ENCODE measurements at regions not wholly inside any gene's neighbourhood (a gene's known extent, or its start where the extent isn't known, plus 50 kb on each side); places are given as distances from the start of the nearest gene placed in this dataset.

DNA sequence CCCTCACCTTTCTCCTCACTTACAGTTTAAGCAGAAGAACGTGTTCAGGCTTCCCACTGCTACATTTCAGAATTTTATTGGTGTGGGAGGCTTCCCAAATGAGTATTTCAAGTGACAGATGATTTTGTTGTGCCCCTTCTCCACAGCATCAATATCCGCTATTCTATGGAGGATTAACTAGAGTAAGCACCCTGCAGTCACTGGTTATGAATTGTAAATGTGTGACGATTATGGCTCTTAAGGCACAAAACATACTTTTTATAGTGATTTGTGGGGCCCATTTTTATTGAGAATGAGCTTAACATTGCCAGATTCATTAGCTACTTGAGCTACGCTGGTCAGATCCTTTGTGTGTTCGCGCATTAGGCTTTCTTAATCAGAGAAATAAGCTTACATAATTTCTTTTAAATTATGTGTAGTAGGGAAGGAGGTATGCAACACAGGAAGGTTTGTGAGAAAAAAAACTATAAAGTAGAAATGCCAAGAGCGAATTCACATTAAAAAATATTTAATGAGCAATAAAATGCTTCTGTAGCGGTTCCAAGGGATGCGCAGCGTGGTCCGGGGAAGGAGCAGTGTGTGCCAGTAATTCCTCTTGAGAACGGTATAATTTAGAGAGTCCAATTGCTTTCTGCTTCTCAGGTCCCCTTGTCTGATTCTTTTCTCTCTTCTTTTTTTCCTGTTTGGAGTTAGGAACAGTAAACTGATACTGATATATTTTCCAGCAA lies 2380.4 kb downstream of the MAT2B start:
- H3K4me3 ChIP-seq (ENCODE audit: low read length), result no peak overlapping the region
- H3K36me3 ChIP-seq (ENCODE audit: control insufficient read depth, insufficient read depth, low read length), result no peaks in the 10 kb centered on the region
- no peaks in the 10 kb centered on the region for H3K4me1 ChIP-seq (ENCODE audit: control insufficient read depth, insufficient read depth, low read length)
- no peaks in the 10 kb centered on the region for H3K27me3 ChIP-seq (ENCODE audit: control insufficient read depth, insufficient read depth, low read length)
- no peaks in the 10 kb centered on the region for H3K9me3 ChIP-seq (ENCODE audit: control insufficient read depth, low read length)
- no peak overlapping the region for H3K9ac ChIP-seq (ENCODE audit: low read length)

DNA sequence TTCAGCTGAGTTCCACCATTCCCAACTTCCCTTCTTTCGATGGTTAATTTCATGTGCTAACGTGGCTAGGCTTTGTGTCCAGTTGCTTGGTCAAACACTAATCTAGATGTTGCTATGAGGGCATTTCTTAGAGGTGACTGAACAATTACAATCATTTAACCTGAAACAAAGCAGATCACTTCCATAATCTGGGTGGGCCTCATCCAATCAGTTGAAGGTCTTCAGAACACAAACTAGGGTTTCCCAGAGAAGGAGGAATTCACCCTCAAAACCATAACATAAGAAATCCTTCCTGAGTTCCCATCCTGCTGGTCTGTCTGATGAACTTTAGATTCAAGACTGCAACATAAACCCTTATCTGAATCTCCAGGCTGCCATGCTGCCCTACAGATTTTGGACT lies 2381.7 kb downstream of the MAT2B start:
- no peak overlapping the region for H3K9ac ChIP-seq (ENCODE audit: low read length)
- no peaks in the 10 kb centered on the region for H3K27me3 ChIP-seq (ENCODE audit: control insufficient read depth, insufficient read depth, low read length)
- H3K4me3 ChIP-seq (ENCODE audit: low read length), result no peak overlapping the region
- no peaks in the 10 kb centered on the region for H3K36me3 ChIP-seq (ENCODE audit: control insufficient read depth, insufficient read depth, low read length)
- no peaks in the 10 kb centered on the region for H3K4me1 ChIP-seq (ENCODE audit: control insufficient read depth, insufficient read depth, low read length)
- H3K9me3 ChIP-seq (ENCODE audit: control insufficient read depth, low read length), result no peaks in the 10 kb centered on the region

DNA sequence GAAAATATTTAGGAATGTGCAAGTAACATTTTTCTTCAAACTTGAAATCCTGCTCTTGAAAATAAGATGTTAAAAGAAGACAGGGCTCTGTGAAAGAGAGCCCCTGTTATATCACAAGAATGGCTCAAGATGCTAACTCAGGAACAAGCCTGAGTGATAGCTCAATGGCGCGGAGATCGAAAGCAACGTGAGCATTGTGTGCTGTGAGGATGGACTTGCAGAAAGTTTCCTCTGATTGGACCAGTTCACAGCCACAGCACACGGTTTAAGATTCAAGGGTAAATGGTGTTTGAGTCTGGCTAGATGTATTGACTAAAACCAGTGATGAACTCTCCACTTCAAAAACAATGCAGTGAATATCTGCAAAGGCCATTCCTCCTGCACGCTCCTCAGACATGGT lies 2387.0 kb downstream of the MAT2B start:
- no peaks in the 10 kb centered on the region for H3K4me1 ChIP-seq (ENCODE audit: control insufficient read depth, insufficient read depth, low read length)
- H3K4me3 ChIP-seq (ENCODE audit: low read length), result no peak overlapping the region
- no peaks in the 10 kb centered on the region for H3K36me3 ChIP-seq (ENCODE audit: control insufficient read depth, insufficient read depth, low read length)
- no peaks in the 10 kb centered on the region for H3K9me3 ChIP-seq (ENCODE audit: control insufficient read depth, low read length)
- no peaks in the 10 kb centered on the region for H3K27me3 ChIP-seq (ENCODE audit: control insufficient read depth, insufficient read depth, low read length)
- H3K9ac ChIP-seq (ENCODE audit: low read length), result no peak overlapping the region

DNA sequence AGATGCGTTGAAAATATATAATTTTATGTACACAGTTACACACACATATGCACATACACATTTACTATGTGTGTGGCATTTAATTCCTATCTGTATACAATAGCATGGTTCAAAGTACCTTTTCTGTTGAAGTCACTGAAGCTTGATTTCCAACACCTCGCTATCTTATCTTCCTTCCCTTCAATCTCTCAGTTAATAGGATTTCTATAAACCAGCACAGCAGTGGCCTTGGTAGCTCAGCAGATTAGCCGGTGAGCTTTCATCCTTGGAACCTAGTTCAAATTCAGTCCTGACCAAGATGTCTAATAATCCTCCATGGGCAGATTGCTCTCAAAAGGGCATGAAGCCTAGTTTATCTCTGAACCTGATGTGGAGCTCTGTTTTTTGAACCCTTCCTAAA lies 2389.5 kb downstream of the MAT2B start:
- no peak overlapping the region for H3K4me3 ChIP-seq (ENCODE audit: low read length)
- no peaks in the 10 kb centered on the region for H3K27me3 ChIP-seq (ENCODE audit: control insufficient read depth, insufficient read depth, low read length)
- no peaks in the 10 kb centered on the region for H3K36me3 ChIP-seq (ENCODE audit: control insufficient read depth, insufficient read depth, low read length)
- H3K9me3 ChIP-seq (ENCODE audit: control insufficient read depth, low read length), result no peaks in the 10 kb centered on the region
- no peak overlapping the region for H3K9ac ChIP-seq (ENCODE audit: low read length)
- no peaks in the 10 kb centered on the region for H3K4me1 ChIP-seq (ENCODE audit: control insufficient read depth, insufficient read depth, low read length)

DNA sequence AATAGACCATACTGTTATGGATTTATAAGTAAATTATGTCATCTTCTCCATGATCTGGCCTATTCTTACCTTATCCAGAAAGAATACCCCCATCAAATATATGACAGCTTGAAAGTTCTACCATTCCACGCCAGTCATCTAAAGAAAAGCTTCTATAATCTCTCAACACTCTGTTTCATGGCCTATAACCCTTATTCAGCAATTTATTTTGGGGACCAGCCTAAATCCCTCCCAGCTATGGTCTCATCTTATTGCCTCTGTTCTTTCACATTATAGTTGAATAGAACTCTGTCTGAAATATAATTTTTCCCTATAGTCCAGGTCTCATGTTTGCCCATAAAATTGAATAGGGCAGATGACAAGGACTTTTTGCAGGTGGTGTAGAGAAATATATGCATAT lies 2387.6 kb upstream of the WWC1 start:
- no peak overlapping the region for H3K9ac ChIP-seq (ENCODE audit: low read length)
- no peaks in the 10 kb centered on the region for H3K27me3 ChIP-seq (ENCODE audit: control insufficient read depth, insufficient read depth, low read length)
- H3K4me3 ChIP-seq (ENCODE audit: low read length), result no peak overlapping the region
- H3K4me1 ChIP-seq (ENCODE audit: control insufficient read depth, insufficient read depth, low read length), result no peaks in the 10 kb centered on the region
- H3K36me3 ChIP-seq (ENCODE audit: control insufficient read depth, insufficient read depth, low read length), result no peaks in the 10 kb centered on the region
- H3K9me3 ChIP-seq (ENCODE audit: control insufficient read depth, low read length), result no peaks in the 10 kb centered on the region

DNA sequence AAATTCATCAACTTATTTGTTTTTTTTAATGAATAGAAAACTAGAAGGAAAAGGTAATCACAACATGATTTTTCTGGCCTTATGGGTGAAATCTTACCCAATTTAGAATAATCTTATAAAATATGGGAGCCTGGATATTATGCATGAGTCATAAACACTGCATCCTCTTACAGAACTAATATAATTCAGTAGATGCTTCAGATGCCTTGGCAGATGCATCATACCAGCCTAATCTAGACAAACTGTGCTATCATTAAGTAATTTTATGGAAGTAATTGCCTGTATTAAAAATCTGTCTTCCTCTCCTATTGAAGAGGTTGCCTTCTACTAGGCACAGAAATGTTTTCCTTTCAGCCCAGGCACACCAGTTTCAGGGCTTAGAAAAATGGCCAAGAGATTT lies 2384.6 kb upstream of the WWC1 start:
- H3K9ac ChIP-seq (ENCODE audit: low read length), result no peak overlapping the region
- no peaks in the 10 kb centered on the region for H3K9me3 ChIP-seq (ENCODE audit: control insufficient read depth, low read length)
- H3K4me1 ChIP-seq (ENCODE audit: control insufficient read depth, insufficient read depth, low read length), result no peaks in the 10 kb centered on the region
- H3K36me3 ChIP-seq (ENCODE audit: control insufficient read depth, insufficient read depth, low read length), result no peaks in the 10 kb centered on the region
- H3K27me3 ChIP-seq (ENCODE audit: control insufficient read depth, insufficient read depth, low read length), result no peaks in the 10 kb centered on the region
- no peak overlapping the region for H3K4me3 ChIP-seq (ENCODE audit: low read length)

DNA sequence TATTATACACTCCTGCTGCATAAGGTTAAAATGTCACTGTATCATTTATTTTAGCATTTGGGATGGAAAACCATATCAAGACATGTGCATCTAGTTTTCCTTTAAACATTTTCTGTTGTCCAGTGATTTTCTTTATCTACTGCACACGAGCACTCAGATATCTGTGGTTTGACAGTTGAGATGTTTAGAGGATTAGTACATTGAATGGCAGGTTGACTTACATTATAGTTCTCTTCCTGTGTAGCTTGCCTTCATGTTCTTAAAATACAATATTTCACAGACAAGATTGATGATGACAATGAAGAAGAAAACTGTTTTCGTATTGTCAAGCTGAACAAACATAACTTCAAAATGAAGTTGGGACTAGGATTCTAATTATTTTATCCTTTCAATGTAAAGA lies 2378.4 kb upstream of the WWC1 start:
- Histone ChIP-seq H3K4me1 (ENCODE audit: control insufficient read depth, insufficient read depth, low read length) (no peaks in the 10 kb centered on the region), H3K9me3 (ENCODE audit: control insufficient read depth, low read length) (no peaks in the 10 kb centered on the region), H3K27me3 (ENCODE audit: control insufficient read depth, insufficient read depth, low read length) (no peaks in the 10 kb centered on the region), H3K4me3 (ENCODE audit: low read length) (no peak overlapping the region), H3K36me3 (ENCODE audit: control insufficient read depth, insufficient read depth, low read length) (no peaks in the 10 kb centered on the region), H3K9ac (ENCODE audit: low read length) (no peak overlapping the region)

DNA sequence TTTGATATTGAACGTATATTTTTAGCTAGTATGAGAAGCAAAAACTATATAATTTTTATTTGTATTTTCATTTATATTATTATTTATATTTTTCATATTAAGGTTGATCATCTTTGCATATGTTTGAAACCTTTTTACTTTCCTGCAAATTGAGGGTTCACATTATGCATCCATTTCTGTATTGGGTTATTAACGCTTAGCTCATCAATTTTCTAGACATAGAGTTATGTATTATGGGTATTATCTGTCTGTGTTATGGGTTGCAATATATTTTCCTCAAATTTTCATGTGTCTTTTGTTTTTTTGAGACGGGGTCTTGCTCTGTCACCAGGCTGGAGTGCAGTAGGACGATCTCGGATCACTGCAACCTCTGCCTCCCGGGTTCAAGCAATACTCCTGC lies 2377.0 kb upstream of the WWC1 start:
- Histone ChIP-seq H3K9ac (ENCODE audit: low read length) (no peak overlapping the region), H3K4me1 (ENCODE audit: control insufficient read depth, insufficient read depth, low read length) (no peaks in the 10 kb centered on the region), H3K27me3 (ENCODE audit: control insufficient read depth, insufficient read depth, low read length) (no peaks in the 10 kb centered on the region), H3K36me3 (ENCODE audit: control insufficient read depth, insufficient read depth, low read length) (no peaks in the 10 kb centered on the region), H3K9me3 (ENCODE audit: control insufficient read depth, low read length) (no peaks in the 10 kb centered on the region), H3K4me3 (ENCODE audit: low read length) (no peak overlapping the region)

DNA sequence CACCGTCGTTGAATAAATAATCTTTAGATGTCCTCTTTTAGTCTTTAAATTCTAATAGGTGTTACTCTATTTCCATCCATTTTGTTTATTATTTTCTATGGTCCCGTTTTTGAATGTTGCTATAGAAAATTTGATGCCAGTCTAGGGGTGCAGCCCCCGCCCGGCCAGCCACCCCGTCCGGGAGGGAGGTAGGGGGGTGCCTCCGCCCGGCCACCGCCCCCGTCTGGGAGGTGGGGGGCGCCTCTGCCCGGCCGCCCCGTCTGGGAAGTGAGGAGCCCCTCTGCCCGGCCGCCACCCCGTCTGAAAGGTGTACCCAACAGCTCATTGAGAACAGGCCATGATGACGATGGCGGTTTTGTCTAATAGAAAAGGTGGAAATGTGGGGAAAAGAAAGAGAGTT lies 2372.2 kb upstream of the WWC1 start:
- Histone ChIP-seq H3K4me1 (ENCODE audit: control insufficient read depth, insufficient read depth, low read length) (no peaks in the 10 kb centered on the region), H3K9me3 (ENCODE audit: control insufficient read depth, low read length) (no peaks in the 10 kb centered on the region), H3K27me3 (ENCODE audit: control insufficient read depth, insufficient read depth, low read length) (no peaks in the 10 kb centered on the region), H3K36me3 (ENCODE audit: control insufficient read depth, insufficient read depth, low read length) (no peaks in the 10 kb centered on the region), H3K4me3 (ENCODE audit: low read length) (no peak overlapping the region), H3K9ac (ENCODE audit: low read length) (no peak overlapping the region)

DNA sequence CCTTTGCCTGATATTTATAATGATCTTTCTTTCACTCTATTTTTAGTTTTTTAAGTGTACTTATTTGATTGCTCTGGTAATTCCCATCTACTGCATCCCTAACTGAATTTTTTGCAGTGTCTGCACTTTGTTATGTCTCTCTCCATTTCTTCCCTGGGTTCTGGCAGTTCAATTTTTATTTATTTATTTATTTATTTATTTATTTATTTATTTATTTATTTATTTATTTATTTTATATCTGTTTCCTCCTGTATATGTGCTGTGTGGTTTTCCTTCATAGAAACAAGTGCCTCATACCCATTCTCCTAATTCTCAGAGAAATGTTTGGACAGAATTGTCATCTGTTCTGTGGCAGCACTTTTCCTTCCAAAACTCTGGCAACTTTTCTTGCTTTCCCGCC lies 2370.8 kb upstream of the WWC1 start:
- Histone ChIP-seq H3K9me3 (ENCODE audit: control insufficient read depth, low read length) (no peaks in the 10 kb centered on the region), H3K4me1 (ENCODE audit: control insufficient read depth, insufficient read depth, low read length) (no peaks in the 10 kb centered on the region), H3K4me3 (ENCODE audit: low read length) (no peak overlapping the region), H3K36me3 (ENCODE audit: control insufficient read depth, insufficient read depth, low read length) (no peaks in the 10 kb centered on the region), H3K9ac (ENCODE audit: low read length) (no peak overlapping the region), H3K27me3 (ENCODE audit: control insufficient read depth, insufficient read depth, low read length) (no peaks in the 10 kb centered on the region)

DNA sequence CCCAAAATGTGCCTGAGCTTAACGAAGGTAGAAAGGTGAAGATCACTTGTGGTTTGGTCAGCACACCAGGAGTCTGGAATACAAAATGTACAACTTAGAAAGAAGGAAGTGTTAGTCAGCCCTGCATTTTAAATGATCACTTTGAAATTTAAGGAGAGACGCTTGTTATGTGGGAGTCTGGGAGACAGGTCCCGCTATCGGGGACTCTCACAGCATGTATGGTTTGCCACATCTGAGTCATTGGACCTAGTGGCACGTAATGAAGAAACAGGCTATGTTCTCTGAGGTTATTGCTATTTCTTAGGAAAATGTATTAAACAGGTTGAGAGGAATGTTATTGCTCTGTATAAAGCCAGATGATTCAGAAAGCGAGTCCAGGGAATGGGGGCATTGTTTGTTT lies 2362.5 kb upstream of the WWC1 start:
- Histone ChIP-seq H3K27me3 (ENCODE audit: control insufficient read depth, insufficient read depth, low read length) (no peaks in the 10 kb centered on the region), H3K4me1 (ENCODE audit: control insufficient read depth, insufficient read depth, low read length) (no peaks in the 10 kb centered on the region), H3K9me3 (ENCODE audit: control insufficient read depth, low read length) (no peaks in the 10 kb centered on the region), H3K36me3 (ENCODE audit: control insufficient read depth, insufficient read depth, low read length) (no peaks in the 10 kb centered on the region), H3K4me3 (ENCODE audit: low read length) (no peak overlapping the region), H3K9ac (ENCODE audit: low read length) (no peak overlapping the region)

DNA sequence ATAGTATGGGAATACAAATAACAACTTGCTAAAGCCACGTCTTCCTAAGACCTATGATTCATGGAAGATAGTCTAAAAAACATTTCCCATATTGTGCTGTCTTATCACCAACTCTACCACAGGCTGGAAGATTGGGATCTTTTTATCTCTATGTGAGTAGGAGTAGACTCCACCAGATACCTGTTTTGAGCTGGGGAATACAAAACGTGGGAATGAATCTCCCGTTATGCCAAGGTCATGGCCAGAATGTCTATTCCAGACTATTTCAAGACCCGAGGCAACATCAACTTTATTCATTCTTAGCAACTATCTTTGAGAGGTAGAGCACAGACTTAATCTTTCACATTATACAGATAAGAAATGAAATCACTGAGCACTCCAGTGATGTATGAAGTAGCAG lies 2350.9 kb upstream of the WWC1 start:
- Histone ChIP-seq H3K27me3 (ENCODE audit: control insufficient read depth, insufficient read depth, low read length) (no peaks in the 10 kb centered on the region), H3K36me3 (ENCODE audit: control insufficient read depth, insufficient read depth, low read length) (no peaks in the 10 kb centered on the region), H3K9ac (ENCODE audit: low read length) (no peak overlapping the region), H3K4me1 (ENCODE audit: control insufficient read depth, insufficient read depth, low read length) (no peaks in the 10 kb centered on the region), H3K9me3 (ENCODE audit: control insufficient read depth, low read length) (no peaks in the 10 kb centered on the region), H3K4me3 (ENCODE audit: low read length) (no peak overlapping the region)

DNA sequence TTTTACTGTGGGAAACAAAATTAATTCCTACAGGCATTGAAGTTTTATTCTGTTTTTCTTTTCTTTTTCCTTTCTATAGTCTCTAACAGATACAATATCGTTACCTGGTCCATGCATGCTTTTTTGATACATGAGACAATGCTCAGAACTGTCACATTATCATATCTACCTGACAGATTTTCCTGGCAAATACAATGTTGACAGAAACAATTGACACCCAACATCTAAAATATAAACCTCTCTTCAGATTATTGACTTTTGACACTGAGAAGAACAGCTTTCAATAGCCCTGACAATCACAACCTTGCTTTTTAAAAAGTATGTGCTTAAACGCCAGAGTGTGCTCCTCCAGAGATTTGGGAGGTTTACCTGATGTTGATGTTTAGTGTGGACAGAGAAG lies 2334.6 kb upstream of the WWC1 start:
- Histone ChIP-seq H3K9ac (ENCODE audit: low read length) (no peak overlapping the region), H3K4me1 (ENCODE audit: control insufficient read depth, insufficient read depth, low read length) (no peaks in the 10 kb centered on the region), H3K27me3 (ENCODE audit: control insufficient read depth, insufficient read depth, low read length) (no peaks in the 10 kb centered on the region), H3K4me3 (ENCODE audit: low read length) (no peak overlapping the region), H3K9me3 (ENCODE audit: control insufficient read depth, low read length) (no peaks in the 10 kb centered on the region), H3K36me3 (ENCODE audit: control insufficient read depth, insufficient read depth, low read length) (no peaks in the 10 kb centered on the region)

Measured in mucosa of stomach (tissue), 1 donor.